IPS DF 4.7 (cell line): ENCODE measurements at regions not wholly inside any gene's neighbourhood (a gene's known extent, or its start where the extent isn't known, plus 50 kb on each side); places are given as distances from the start of the nearest gene placed in this dataset.
"Not testable (repeated sequence)": the region's sequence is repeated elsewhere in the genome, so short reads cannot be mapped to it uniquely, and the experiment has no call there.

Experiments
- DNase-seq: peaks from one replicate; pipeline ENCODE4 v3.0.0-alpha.2; 2013; ENCODE audit warnings: low spot score; ENCODE audit errors: extremely low read depth

DNA sequence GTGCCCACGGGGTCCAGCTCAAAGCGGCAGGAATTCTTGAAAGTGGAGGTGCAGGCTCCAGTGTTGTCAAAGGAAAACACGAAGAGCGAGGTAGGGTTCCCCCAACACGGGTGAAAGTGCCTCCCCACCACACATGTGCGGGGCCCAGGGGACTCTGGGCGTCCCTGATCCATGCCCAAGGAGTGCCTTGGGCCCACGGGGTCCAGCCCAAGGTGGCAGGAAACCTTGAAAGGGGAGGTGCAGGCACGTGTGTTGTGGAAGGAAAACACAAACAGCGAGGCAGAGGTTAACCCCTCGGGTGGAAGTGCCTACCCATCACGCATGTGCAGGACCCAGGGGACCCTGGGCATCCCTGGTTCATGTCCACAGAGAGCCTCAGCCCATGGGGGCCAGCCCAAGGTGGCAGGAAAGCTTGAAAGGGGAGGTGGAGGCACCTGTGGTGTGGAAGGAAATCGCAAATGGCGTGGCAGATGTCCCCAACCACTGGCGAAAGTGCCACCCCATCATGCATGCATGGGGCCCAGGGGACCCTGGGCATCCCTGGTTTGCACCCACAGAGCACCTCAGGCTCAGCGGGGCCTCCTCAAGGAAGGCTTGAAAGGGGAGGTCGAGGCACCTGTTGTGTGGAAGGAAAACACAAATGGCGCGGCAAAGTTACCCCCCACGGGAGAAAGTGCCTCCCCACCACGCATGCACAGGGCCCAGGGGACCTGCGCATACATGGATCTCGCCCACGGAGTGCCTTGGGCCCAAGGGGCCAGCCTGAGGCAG lies 584.6 kb downstream of the ALG10 start:
- DNase-seq: no peak

DNA sequence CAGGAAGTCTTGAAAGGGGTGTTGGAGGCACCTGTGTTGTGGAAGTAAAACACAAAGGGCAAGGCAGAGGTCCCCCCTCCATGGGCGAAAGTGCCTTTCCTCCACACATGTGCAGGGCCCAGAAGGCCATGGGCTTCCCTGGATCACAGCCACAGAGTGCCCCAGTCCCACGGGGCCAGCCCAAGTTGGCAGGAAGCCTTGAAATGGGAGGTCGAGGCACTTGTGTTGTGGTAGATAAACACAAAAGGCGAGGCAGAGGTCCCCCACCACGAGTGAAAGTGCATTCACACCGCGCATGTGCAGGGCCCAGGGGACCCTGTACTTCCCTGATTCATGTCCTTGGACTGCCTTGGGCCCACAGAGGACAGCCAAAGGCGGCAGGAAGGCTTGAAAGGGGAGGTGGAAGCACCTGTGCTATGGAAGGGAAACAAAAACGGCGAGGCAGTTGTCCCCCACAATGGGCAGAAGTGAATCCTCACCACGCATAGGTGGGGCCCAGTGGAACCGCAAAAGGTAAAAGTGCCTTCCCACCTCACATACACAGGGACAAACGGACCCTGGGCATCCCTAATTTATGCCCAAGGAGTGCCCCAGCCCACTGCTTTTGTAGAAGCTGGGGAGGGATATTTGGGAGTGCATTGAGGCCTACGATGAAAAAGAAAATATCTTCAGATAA lies 585.4 kb downstream of the ALG10 start:
- DNase-seq: no peak

DNA sequence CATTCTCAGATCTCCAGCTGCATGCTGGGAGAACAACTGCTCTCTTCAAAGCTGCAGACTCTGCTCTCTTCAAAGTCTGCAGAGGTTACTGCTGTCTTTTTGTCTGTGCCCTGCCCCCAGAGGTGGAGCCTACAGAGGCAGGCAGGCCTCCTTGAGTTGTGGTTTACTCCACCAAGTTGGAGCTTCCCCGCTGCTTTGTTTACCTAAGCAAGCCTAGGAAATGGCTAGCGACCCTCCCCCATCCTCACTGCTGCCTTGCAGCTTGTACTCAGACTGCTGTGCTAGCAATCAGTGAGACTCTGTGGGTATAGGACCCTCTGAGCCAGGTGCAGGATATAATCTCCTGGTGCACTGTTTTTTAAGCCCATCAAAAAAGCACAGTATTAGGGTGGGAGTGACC lies 591.7 kb downstream of the ALG10 start:
- DNase-seq: not testable (repeated sequence)

DNA sequence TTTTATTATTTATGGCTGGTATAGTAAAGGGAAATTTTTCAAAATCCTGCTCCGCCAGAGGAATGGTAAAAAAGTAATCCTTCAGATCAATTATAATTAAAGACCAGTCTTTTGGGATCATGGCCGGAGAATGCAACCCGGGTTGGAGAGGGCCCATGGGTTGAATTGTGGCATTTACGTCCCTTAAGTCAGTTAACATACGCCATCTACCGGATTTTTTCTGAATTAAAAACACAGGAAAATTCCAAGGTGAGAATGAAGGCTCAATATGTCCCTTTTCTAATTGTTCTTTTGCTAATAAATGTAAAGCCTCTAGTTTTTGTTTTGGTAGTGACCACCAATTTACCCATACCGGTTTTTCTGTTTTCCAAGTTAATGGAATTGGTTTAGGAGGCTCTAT lies 602.8 kb downstream of the ALG10 start:
- peak; percentile 7 for DNase-seq

DNA sequence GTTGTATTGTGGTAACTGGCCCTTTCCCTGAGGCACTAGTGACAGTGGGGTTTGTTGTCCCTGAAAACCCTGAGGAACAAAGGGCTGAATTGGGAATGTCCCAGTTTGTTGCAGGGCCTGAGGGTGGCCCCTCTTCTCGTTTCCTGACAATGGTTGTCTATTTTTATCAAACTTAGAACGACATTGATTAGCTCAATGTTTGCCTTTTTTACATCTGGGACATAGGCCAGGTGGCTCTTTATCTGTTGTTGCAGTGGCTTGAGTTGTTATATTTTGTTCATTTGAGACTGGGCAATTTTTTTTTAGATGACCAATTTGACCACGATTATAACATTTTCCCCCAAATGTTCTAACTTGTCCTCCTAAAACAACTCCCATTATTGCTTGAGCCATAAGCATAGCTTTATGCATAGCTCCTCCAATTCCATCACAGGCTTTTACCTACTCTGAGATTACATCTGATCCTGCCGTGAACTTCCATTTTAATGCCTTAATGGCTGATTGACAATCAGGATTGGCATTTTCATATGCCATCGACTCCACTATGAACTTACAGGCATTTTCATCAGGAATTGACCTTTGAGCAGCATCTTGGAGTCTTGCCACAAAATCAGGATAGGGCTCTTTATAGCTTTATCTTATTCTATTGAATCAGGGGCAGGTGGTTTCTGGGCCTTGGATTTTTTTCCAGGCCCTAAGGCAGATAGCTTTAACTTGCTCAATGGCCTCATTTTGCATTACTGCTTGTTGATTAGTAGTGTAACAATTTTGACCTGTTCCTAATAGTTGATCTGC lies 604.3 kb downstream of the ALG10 start:
- DNase-seq: no peak
